ENCODE measurements at regions not wholly inside any gene's neighbourhood (a gene's known extent, or its start where the extent isn't known, plus 50 kb on each side); places are given as distances from the start of the nearest gene placed in this dataset.

GRCh38 chr6:24056567-24056966 lies 69.4 kb upstream of the NRSN1 start (continued):
- TF ChIP-seq ZNF280D (tag by site-specific recombination; IDR thresholded peaks at IDR 0.05) (no peak), ZBTB26 (tag by site-specific recombination; optimal IDR thresholded peaks at IDR 0.05) (no peak), TRIM28 (IDR thresholded peaks at IDR 0.05; ENCODE audit: borderline replicate concordance, low read length) (no peak), ZNF530 (tag by site-specific recombination; IDR thresholded peaks at IDR 0.05; ENCODE audit: low read depth) (no peak)

- Histone ChIP-seq H3K36me3 (ENCODE audit: control insufficient read depth in 2 of 2, insufficient read depth in 1 of 2, low read length in 2 of 2) (no peaks in the 10 kb centered on the region), H3K27ac (ENCODE audit: extremely low read depth, low read depth, low read length) (no peak overlapping the region), H3K9me3 (ENCODE audit: control insufficient read depth, insufficient read depth, low read depth, low read length) (no peaks in the 10 kb centered on the region), H3K4me1 (ENCODE audit: control insufficient read depth, insufficient read depth, low read length) (no peaks in the 10 kb centered on the region), H3K4me3 (ENCODE audit: low read depth, low read length) (no peak overlapping the region)
- ChIA-PET POLR2A (no interaction called here), CTCF (no interaction called here)
- TF ChIP-seq ZSCAN30 (tag by site-specific recombination; IDR thresholded peaks at IDR 0.05) (no peak), ZSCAN18 (tag by site-specific recombination; IDR thresholded peaks at IDR 0.05) (no peak)
These were observed 69.0 kb upstream of the NRSN1 start for GRCh38 chr6:24057030-24057429.

- ChIA-PET CTCF (interaction anchor here (0.6 to 1.1 kb wide), 4 partner anchors 107 to 222 kb away, joined by 3 read pairs; no protein-coding TSS in a partner anchor), POLR2A (interaction anchor here (0.6 kb wide), 1 partner anchor 887 kb away, joined by 5 read pairs; no protein-coding TSS in a partner anchor)
- TF ChIP-seq ZNF571 (tag by site-specific recombination; IDR thresholded peaks at IDR 0.05), result no peak
- no peak for TF ChIP-seq HOXC10 (CRISPR knock-in tag; IDR thresholded peaks at IDR 0.05)
- no peak for TF ChIP-seq ZNF501 (tag by site-specific recombination; IDR thresholded peaks at IDR 0.05)
- no peak for TF ChIP-seq PRDM10 (tag by site-specific recombination; IDR thresholded peaks at IDR 0.05)
- no peak for TF ChIP-seq ZNF138 (tag by site-specific recombination; IDR thresholded peaks at IDR 0.05; ENCODE audit: borderline replicate concordance)
- no peak for TF ChIP-seq ZFHX2 (tag by site-specific recombination; conservative IDR thresholded peaks at IDR 0.05)
- TF ChIP-seq ZNF629 (tag by site-specific recombination; IDR thresholded peaks at IDR 0.05), result no peak
- TF ChIP-seq ZNF239 (tag by site-specific recombination; IDR thresholded peaks at IDR 0.05), result no peak
- TF ChIP-seq ZNF626 (tag by site-specific recombination; IDR thresholded peaks at IDR 0.05), result no peak
- no peak for TF ChIP-seq ZNF596 (tag by site-specific recombination; IDR thresholded peaks at IDR 0.05)
- no peak for TF ChIP-seq ZNF169 (tag by site-specific recombination; IDR thresholded peaks at IDR 0.05)
- TF ChIP-seq ZNF488 (tag by site-specific recombination; IDR thresholded peaks at IDR 0.05), result no peak
- no peak for TF ChIP-seq ZSCAN4 (tag by site-specific recombination; IDR thresholded peaks at IDR 0.05)
- no peak for TF ChIP-seq ZNF121 (tag by site-specific recombination; IDR thresholded peaks at IDR 0.05)
- TF ChIP-seq BCL11B (tag by site-specific recombination; IDR thresholded peaks at IDR 0.05; ENCODE audit: low read depth), result no peak
These were observed 64.8 kb upstream of the NRSN1 start for GRCh38 chr6:24060982-24061754.

More at GRCh38 chr6:24060982-24061754, 64.8 kb upstream of the NRSN1 start:
- H3K27ac ChIP-seq (ENCODE audit: extremely low read depth, low read depth, low read length), result no peak overlapping the region
- no peaks in the 10 kb centered on the region for H3K4me1 ChIP-seq (ENCODE audit: control insufficient read depth, insufficient read depth, low read length)
- H3K9me3 ChIP-seq (ENCODE audit: control insufficient read depth, insufficient read depth, low read depth, low read length), result no peaks in the 10 kb centered on the region
- H3K4me3 ChIP-seq (ENCODE audit: low read depth, low read length), result no peak overlapping the region
- no peaks in the 10 kb centered on the region for H3K36me3 ChIP-seq (ENCODE audit: control insufficient read depth in 2 of 2, insufficient read depth in 1 of 2, low read length in 2 of 2)
